HFFc6 (cell line): ENCODE measurements at regions not wholly inside any gene's neighbourhood (a gene's known extent, or its start where the extent isn't known, plus 50 kb on each side); places are given as distances from the start of the nearest gene placed in this dataset.

Experiments
- DNase-seq: peaks from one replicate; pipeline ENCODE4 v3.0.0-alpha.2; 2018
- H3K27ac Mint-ChIP-seq: 2 replicates; pipeline ENCODE4 v1.8.0; 2020; ENCODE audit warnings: mild to moderate bottlenecking, mixed read lengths
- H3K27me3 Mint-ChIP-seq: 2 replicates; pipeline ENCODE4 v1.8.0; 2021; ENCODE audit warnings: mild to moderate bottlenecking, moderate library complexity, mixed read lengths; ENCODE audit not compliant: insufficient read depth
- H3K36me3 Mint-ChIP-seq: 2 replicates; pipeline ENCODE4 v1.8.0; 2021; ENCODE audit warnings: low read depth, mixed read lengths
- H3K4me1 Mint-ChIP-seq: 2 replicates; pipeline ENCODE4 v1.8.0; 2020; ENCODE audit warnings: low read depth, mixed read lengths
- H3K4me3 Mint-ChIP-seq: 2 replicates; pipeline ENCODE4 v1.8.0; 2020; ENCODE audit warnings: mild to moderate bottlenecking, moderate library complexity, mixed read lengths
- H3K9me3 Mint-ChIP-seq: 2 replicates; pipeline ENCODE4 v1.8.0; 2020; ENCODE audit warnings: mild to moderate bottlenecking, mixed read lengths
- CTCF ChIP-seq: fragments of 200-600 bp; sonication (generic); IDR thresholded peaks from 2 replicates; pipeline ENCODE4 v1.5.0; 2021; ENCODE audit warnings: antibody characterized with exemption, mild to moderate bottlenecking

DNA sequence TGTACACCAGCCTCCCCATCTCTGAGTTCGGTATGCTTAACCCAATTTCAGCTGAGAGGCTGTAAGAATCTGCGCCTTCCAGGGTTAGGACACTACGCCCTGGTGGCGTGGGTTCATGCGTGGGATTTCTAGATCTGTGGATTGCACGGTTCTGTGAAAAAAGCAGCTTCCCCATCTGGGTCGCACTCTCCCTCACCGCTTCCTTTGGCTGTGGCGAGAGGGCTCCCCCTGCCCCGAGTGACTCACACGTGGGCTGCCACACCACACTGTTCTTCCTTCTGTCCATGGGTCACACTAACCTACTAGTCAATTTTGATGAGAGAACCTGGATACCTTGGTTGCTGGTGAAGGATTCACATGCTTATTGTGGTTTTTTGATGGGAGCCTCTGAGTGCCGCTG is 256.0 kb upstream of the MAF start:
- H3K27ac Mint-ChIP-seq, result no peak overlapping the region
- H3K27me3 Mint-ChIP-seq, result no peaks in the 10 kb centered on the region
- TF ChIP-seq CTCF, result no peak
- H3K36me3 Mint-ChIP-seq, result peaks cover 5% of the 10 kb centered on the region
- no peaks in the 10 kb centered on the region for H3K4me1 Mint-ChIP-seq
- no peak overlapping the region for H3K4me3 Mint-ChIP-seq
- peaks cover 51% of the 10 kb centered on the region for H3K9me3 Mint-ChIP-seq
- no peak for DNase-seq

- no peaks in the 10 kb centered on the region for H3K27me3 Mint-ChIP-seq
- H3K36me3 Mint-ChIP-seq, result no peaks in the 10 kb centered on the region; the same call in 1 of the 2 replicates
- no peak for DNase-seq
- peaks cover 64% of the 10 kb centered on the region for H3K9me3 Mint-ChIP-seq
- no peak overlapping the region for H3K27ac Mint-ChIP-seq
- TF ChIP-seq CTCF, result no peak
- no peak overlapping the region for H3K4me3 Mint-ChIP-seq
- no peaks in the 10 kb centered on the region for H3K4me1 Mint-ChIP-seq
Measured at GRCh38 chr16:79850348-79850747, 249.8 kb upstream of the MAF start.

- Mint-ChIP-seq H3K36me3 (no peaks in the 10 kb centered on the region; the same call in 1 of the 2 replicates), H3K9me3 (peaks cover 63% of the 10 kb centered on the region), H3K4me3 (no peak overlapping the region), H3K27ac (no peak overlapping the region), H3K4me1 (no peaks in the 10 kb centered on the region), H3K27me3 (no peaks in the 10 kb centered on the region)
- TF ChIP-seq CTCF, result no peak
- DNase-seq, result no peak
Measured at GRCh38 chr16:79849119-79849518, 248.6 kb upstream of the MAF start.

DNA sequence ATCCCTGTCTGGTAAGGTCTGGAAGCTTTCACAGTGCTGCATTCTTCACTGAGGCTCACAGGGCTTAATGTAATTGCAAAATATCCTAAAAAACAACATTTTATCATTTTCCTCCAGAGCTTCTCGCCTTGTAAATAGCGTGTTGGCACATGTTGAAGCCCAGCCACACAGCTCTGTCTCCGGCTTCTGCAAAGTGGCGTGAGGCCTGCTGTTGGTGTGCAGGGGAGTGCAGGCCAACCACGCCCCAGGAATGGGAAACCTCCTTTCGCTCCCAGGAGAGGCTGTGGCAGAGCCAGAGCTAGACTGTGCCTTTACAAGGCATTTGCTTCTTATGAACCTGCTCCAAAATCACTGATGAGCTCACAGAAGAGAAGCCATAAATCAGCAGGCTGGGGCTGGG is 248.2 kb upstream of the MAF start:
- Mint-ChIP-seq H3K4me3 (no peak overlapping the region), H3K4me1 (no peaks in the 10 kb centered on the region), H3K27me3 (no peaks in the 10 kb centered on the region), H3K27ac (no peak overlapping the region), H3K36me3 (no peaks in the 10 kb centered on the region), H3K9me3 (peaks cover 63% of the 10 kb centered on the region)
- no peak for DNase-seq
- no peak for TF ChIP-seq CTCF

- no peak for TF ChIP-seq CTCF
- Mint-ChIP-seq H3K27me3 (no peaks in the 10 kb centered on the region), H3K27ac (no peak overlapping the region), H3K4me3 (no peak overlapping the region), H3K36me3 (no peaks in the 10 kb centered on the region), H3K4me1 (no peaks in the 10 kb centered on the region), H3K9me3 (peaks cover 60% of the 10 kb centered on the region)
- DNase-seq, result no peak
Measured at GRCh38 chr16:79847569-79847968, 247.0 kb upstream of the MAF start.

DNA sequence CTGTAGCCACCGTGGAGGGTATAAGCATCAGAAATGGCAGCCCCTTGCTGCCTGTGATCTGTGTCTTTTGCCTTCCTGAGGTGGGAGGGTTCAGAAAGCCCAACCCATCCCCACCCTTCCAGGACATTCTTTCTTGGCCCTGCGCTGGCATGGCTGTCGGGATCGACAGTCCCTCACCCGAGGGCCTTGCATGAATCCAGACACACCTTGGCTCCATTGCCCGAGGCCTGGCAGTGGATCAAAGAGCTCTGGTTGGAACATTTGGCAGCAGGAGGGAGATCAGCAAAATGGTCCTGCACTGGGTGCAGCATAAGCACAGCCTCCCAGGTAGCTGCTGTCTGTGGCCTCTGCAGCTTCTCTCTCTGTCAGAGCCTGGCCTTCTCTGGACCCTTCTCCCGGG is 246.6 kb upstream of the MAF start:
- no peak for DNase-seq
- Mint-ChIP-seq H3K4me1 (no peaks in the 10 kb centered on the region), H3K36me3 (no peaks in the 10 kb centered on the region), H3K27me3 (no peaks in the 10 kb centered on the region), H3K9me3 (peaks cover 58% of the 10 kb centered on the region), H3K27ac (no peak overlapping the region), H3K4me3 (no peak overlapping the region)
- no peak for TF ChIP-seq CTCF
